Fibroblast of skin of left biceps (primary cell): ENCODE measurements at regions not wholly inside any gene's neighbourhood (a gene's known extent, or its start where the extent isn't known, plus 50 kb on each side); places are given as distances from the start of the nearest gene placed in this dataset.
A peak's percentile ranks its signal among the peaks of the same experiment; 100 is the strongest.
"Not testable (repeated sequence)": the region's sequence is repeated elsewhere in the genome, so short reads cannot be mapped to it uniquely, and the experiment has no call there.

Source experiments
- DNase-seq, 2 experiments: peaks; one replicate each; pipeline ENCODE4 v3.0.0-alpha.2; 2013; ENCODE audit warnings: low read depth in 2 of 2

DNA sequence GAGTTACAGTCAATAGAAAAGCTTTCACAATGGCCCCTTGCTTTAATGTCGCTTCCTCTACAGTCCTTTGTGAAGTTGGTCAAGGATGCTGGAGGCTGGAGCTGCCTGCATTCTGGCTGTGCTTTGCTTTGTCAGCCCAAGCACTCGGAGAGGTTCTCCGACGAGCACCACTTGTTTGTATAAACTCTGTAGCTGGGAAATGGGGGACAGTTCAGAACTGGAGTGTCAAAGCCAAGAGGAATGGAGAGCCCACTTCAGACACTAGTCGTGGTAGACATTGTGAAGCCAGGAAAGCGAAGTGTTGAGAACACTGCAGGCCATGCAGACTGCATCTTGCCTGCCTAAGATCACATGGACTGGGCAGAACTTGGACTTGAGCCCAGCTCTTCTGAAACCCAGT is 330.3 kb downstream of the GADD45G start:
- DNase-seq: no peak

DNA sequence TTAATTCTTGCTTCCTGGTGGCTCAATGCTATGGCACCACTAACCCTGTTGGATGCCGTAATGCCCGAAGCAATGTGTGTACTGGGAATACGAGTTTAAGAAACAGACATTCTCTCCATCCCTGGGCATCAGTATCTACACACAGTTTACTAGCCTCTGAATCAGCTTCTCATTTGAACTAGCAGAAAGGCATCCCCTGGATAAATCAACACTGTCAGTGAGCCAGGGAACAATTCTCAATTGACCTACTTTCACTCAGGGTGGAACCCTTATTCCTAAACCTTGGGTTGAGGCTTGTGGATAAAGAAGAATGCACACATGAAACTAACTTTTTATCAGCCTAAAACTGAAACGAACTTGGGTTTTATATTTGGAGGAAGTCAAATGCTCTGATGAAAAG is 331.0 kb downstream of the GADD45G start:
- no peak for DNase-seq

DNA sequence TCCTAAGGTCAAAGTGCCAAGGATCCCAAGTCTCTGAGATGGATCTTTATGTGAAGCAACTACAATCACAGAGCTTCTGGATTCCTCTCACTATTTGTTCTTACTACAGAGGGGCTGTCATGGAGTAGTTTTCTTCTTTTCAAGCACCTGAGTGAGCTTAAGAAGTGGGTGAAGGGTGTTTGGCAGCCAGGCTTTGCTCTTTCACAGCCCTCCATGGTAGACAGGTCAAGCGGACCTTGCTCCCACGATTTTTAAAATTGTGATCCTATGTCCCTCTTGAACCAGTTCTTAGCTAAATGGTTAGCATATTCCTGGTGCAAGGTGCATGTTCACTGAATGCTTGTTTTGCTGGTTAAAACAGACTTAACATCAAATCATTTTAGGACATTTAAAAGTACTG is 332.2 kb downstream of the GADD45G start:
- no peak for DNase-seq

DNA sequence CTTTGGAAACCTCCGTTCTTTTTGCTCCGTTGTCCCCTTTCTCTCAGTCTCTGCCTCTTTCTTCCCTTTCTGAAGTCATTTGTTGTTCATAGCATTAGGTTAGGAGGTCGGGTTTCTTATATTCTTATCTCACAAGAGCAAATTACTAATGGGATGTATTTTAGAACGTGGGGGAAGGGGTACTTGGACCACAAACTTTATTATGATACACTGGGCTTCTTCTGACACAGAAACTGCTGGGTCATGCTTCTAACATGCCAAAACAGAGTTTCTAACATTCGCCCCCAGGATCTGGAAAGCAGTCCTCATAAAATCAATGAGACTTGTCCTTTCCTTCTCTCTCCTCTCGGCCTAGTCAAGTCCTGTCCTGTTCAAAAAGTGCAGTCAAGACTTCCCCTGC is 334.4 kb downstream of the GADD45G start:
- no peak for DNase-seq

DNA sequence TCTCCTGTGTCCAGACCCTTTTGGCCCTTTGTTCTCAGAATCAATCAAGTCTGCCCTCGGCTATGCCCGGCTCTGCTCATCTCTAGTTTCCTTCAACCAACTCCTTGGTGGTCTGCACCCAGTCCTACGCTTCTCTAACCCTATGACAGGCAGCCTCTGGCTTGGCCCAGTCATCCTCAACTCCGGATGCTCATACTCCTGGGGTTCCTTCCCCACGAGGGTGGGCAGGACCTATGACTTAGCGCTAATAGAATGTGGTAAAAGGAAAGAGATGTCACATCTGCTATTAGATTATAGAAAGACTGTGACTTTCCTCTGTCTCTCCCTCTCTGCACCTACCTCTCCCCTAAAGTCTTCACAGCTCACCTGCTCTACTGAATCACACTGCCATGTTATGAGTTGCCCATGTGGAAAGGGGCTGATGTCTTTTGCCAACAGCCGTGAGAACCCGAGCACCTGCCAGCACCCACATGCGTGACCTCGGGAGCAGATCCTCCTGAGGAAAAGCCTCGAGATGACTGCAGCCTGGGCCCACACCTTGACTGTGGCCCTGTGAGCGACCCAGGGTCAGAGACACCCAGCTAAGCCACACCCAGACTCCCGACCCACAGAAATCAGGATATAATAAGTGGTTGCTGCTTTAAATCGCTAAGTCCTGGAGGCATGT is 334.9 kb downstream of the GADD45G start:
- DNase-seq: no peak

DNA sequence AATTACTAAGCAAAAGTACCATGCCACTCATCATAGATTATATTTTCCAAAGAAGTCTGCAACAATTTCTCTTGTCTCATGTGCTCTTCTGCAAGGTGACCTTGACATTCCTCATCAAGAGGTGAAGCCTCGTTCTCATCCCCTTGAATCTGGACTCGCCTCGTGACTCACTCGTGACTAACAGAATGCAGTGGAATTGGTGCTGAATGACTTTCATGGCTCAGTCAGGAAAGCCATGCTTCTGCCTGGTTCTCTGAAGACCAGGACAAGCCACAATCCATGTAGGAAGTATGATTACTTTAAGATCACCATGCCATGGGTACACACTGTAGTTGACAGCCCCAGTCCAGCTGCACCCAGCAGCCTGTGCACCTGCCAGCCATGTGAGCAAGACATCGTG is 335.8 kb downstream of the GADD45G start:
- no peak for DNase-seq

DNA sequence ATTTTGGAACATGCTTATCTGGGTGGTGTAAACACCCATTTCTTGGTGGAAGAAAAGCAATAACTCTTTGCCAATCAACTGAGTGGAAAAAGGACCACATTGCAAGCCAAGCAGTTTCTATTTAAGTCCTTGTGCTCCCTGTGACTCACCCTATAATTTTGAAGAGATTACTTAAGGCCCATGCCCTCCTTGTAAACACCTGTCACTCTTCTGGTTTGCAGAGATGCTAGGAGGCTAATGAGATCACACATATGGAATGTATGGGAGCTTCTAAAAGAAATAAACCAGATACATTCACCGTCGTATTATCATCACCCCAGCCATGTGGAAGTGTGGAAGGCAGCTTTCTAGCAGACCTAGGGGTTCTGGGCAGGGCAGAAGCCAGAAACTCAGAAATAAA is 337.1 kb downstream of the GADD45G start:
- DNase-seq: peak; percentile 75 to 81

DNA sequence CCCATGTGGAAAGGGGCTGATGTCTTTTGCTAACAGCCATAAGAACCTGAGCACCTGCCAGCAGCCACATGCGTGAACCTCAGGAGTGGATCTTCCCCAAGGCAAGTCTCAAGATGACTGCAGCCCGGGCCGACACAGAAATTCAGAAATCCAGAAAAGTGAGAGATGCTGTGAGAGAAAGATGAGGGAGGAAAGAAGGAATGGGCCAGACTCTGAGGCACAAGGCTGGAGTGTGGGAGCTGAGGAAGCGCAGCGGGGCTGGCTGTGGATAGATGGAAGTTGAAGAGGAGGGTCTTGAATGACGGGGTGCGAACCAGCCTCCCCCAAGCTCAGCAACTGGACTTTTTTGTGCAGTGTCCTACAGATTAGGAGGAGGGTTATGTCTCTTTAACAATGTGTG is 337.8 kb downstream of the GADD45G start:
- no peak for DNase-seq

DNA sequence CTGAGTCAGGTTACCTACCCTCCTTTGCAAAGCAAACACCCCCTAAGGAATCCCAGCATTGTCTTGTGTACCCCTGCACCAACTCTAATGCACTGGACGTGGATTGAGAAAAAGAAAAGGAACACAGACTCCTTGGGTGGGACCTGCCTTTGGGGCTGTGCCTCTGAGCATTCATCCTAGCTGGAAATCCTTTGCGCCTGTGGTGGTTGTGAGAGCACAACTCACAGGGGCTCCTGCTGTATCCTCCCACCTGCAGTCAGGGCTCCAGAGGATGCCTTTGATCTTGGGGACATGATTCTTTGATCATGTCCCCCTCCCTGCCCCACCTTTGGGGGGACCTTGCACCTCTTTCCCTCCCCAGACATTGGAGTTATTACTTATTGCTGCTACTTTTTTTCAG is 338.5 kb downstream of the GADD45G start:
- DNase-seq: no peak

DNA sequence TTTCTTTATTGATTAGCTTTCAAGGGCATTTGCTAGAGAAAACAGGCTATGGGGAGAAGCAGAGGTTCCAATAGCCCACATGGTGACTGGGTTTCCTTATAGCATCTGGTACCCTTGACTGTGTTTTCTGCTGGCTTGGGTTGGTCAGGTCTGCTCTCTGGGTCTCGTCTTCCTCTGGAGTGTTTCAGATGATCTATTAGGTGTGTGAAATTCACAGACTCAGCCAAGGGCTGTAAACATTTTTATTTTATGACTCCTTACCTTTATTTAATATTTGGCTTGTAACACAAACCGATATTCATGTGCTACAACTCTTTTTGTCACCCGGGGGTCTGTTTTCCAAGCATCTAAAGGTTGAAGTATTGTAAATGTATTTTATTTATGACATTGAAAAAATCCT is 338.9 kb downstream of the GADD45G start:
- DNase-seq: no peak

DNA sequence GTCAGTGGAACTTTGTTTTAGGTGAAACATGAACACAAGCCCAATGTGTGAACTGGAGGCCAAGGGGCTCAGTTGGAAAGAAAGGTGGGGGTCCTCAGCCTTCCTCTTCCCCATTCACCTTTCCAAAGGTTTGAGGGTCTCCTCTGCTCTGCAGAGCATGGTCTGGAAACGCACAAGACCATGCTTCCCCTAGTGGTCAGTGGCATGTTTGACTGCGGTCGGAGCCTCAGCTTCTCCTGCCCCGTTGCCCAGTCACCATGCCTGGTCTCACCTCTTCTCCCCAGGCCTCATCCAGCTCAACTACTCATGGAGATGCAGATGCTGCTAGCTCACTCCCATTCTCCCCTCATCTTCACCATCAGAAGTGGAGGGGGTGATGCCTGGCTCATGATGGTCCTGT is 340.3 kb downstream of the GADD45G start:
- no peak for DNase-seq

DNA sequence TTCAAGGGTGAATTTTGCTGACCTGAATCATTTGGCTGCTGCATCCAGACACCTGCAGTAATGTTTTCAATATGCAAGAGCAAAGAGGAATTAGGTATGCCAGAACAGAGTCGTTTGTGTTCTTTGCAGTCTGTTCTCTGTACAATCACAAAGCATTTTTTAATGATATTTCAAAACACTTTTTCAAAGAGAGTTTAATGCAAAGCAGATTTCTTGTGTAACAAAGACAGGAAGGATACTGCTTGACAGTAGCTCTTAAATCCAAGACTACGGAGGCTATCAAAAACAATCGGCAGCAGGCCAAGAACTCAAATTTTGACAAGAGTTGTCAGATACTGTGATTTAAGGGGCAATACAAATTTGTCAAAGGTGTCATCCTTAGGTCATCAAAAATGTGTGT is 341.9 kb downstream of the GADD45G start:
- DNase-seq: no peak

DNA sequence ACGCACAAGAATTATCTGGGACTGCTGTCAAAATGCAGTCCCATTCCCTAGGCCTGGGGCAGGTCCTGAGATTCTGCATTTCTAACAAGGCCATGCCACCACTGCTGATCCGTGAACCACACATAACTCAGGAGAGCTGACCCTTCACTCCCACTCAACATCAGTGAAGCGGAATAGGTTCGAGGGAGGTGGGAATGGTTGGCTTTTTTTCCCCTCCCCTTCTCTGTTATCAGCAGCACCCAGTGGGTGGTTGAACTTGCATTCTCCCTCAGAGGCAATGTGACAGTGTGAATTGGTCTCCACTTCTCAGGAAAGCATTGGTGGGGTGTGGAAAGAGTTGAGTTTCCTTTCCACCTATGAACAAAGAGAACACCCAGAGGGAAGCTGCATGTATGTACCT is 344.3 kb downstream of the GADD45G start:
- DNase-seq: no peak

DNA sequence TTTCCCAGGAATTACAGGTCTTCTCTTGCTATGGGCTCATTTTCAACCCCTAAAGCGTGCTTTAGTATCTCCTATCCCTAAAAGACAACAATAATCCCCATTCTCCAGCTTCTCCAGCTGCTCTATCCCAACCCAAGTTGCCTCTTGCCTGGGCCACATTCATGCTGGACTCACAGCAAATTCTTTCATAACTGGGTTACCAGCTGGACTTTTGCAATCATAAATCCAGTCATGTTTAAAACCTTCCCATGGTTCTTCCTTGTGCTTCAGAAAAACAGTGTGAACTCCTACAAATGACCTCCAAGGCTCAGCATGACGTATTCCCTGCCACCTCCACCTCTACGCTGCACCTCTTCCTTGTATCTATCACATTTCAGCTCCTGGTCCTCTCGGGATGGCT is 346.9 kb downstream of the GADD45G start:
- no peak for DNase-seq

DNA sequence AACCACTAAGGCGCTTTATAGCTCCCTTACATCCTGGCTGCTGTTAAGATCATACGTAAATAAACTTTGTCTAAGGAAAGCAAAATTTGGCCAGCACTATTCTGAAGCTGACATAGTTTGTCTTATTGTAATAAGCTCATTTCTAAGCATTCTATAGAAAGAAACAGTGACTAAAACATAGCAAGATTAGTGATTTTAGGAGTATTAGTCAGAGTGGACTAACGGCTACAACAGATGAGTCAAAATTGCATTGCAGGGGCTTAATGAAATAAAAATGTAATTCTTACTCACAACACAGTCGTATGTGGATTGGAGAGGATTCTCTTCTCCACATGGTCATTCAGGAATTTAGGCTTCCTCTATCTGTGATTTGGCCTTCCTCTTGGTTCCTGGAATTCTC is 347.6 kb downstream of the GADD45G start:
- DNase-seq: peak; percentile 51 to 62

DNA sequence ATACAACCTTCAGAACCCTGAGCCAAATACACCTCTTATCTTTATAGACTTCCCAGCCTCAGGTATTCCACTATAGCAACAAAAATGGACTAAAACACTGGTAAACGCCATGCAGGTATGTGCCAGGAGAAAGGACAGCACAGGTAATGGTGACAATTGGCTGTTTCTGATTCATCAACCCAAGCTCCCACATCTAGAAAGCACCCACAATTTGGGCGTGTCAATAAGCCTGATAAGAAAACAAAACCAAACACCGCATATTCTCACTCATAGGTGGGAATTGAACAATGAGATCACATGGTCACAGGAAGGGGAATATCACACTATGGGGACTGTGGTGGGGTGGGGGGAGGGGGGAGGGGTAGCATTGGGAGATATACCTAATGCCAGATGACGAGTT is 348.5 kb downstream of the GADD45G start:
- not testable (repeated sequence) for DNase-seq

DNA sequence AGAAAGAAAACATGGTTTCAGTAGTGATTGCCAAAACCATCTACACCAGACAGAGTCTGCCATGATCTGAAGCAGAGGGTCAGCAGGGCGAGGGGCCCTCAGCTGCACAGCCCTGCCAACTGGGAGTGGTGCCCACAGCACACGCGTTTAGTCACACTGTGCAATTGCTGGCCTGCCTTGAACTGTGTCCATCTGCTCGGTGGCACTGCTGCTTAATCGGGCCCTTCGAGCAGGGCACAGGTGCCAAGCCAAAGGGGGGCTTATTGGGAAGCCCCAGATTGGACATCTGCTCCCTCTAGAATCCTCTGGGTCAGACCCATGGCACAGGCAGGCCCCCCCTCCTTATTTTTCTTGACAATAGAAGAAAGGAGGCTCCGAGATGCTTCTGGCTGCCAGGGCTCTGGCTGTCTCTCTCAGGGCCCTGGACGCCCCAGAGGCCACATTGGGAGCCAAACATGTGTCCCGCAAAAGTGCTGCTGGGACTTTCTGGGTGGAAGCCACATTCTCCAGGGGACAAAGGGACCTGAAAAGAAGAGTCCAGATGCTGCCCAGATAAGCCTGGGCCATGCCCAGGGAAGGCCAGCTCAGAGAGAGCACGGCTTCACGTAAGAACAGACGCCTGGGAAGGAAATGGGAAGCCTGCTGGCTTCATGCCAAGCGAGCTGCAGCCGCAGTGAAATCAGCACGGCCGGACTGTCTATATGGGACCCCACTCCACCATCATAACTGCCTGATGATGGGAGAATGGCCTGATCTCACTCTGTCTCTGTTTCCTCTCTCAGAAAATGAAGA is 349.2 kb downstream of the GADD45G start:
- DNase-seq: no peak

DNA sequence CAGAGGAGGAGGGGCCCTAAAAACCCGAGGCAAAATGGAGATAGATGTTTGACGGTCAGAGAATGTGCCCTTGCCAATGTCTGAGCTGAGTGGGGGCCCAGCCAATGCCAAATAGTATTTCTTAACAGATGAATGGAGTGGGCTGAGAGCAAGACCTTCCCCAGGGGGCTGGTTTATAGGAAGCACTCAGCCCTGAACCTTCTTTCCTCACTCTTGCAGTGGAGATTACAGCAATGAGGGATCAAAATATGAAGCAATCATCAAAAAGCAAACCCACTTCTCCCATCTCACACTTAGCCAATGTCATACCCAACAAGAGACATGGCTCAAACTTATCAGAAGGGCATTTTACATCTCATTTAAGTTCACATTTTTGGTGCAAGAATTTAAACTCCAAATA is 350.3 kb downstream of the GADD45G start:
- DNase-seq: no peak

DNA sequence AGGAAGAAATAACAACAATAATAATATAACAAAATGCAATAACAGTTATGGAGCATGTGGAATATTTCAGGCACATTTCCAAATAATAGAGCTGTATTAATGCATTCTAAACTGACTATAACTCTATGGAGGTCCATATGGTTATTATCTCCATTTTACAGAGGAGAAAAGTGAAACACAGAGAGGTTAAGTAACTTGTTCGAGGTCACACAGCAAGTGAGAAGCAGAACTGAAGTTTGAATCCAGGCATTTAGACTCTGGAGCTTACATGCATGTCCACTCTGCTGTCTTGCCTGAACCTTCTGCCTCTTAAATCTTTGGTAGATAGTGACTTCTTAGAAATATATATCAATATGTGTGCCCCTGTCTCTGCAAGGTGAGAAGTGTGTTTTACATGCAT is 350.8 kb downstream of the GADD45G start:
- no peak for DNase-seq

DNA sequence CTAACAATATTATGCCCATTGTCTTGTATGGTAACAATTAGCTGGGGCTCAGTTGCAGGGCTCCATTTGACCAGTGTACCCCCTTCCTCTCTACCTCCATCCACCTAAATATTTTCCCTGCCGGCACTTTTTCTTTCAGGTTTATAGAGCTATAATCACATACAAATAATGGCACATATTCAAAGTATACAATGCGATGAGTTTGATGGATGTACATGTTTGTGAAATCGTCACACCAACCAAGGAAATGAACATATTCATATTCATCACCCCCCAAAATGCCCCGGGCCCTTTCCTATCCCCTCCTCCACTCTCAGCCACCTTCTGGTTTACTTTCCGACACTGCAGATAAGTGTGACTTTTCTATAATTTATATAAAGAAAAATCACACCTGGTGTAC is 351.5 kb downstream of the GADD45G start:
- DNase-seq: no peak

DNA sequence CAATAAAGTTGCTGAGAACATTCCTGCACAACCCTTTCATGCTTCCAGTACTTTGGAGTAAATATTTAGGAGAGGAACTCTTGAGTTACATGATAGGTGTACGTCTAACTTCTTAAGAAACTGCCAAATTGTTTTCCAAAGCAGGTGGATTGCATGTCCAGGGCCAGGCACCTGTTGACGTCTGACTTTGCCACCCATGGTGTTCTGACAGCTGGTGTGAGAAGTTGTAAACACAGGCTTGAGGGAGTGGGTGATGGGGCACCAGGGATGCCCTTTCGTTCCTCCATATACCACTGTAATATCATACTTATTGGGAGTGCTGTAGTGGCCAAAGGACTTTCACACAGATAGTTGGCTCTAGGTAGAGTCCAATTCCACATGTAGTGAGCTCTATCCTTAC is 352.1 kb downstream of the GADD45G start:
- no peak for DNase-seq

DNA sequence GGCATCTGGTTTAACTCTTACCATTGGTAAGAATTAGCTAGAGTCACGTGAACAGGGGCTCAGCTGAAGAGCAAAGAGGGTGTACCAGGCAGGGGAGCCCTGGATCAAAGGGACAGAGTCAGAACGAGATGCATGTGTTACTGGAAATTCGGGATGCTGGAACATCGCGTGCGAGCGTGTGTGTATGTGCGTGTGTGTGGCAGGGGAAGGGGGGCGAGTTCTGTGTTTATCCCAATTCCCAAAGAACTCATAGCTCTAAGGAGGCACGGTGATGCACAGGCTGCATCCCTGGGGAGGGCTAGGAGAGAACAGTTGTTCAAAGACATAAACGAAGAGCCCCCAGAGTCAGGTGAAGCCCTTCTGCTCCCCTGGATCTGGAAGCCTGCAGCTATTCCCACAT is 353.3 kb downstream of the GADD45G start:
- DNase-seq: no peak

DNA sequence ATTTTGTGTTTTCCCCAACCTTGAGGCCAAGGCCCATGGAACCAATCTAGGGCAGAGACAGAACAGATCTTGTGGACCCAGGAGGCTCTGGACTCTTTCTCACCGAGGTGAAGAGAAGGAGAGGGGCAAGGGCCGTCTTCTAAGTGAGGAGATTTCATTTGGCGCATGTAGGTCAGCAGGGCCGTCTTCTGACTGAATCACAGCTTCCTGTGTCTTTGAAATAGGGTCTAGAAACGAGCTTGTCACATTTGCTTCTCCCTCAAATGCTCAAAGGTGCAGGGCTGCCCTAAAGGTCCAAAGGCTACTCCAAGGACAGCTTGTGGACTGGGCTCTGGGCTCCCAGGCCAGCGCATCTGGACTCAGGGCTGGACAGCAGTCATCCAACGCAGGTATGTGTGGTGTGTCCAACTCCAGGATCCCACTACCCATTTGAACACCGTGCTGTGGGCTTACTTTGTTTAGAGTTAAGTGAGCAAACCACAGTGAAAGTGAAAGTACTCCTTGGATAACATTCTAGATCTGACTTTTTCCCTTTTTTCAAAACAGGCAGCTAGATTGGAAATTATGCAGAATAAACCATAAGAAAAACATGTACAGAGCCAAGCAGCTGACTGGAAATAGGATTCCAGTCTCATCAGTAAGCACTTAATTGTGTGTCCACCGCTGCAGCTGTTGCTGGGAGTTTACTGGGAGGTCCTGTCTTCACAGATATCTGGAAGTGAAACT is 357.0 kb downstream of the GADD45G start:
- DNase-seq: peak in 1 of 2 experiments; percentile 40
